Activated CD4-positive, alpha-beta T cell treated with anti-CD3 and anti-CD28 coated beads for 4 hours (primary cell): ENCODE measurements at regions not wholly inside any gene's neighbourhood (a gene's known extent, or its start where the extent isn't known, plus 50 kb on each side); places are given as distances from the start of the nearest gene placed in this dataset.
"Not testable (repeated sequence)": the region's sequence is repeated elsewhere in the genome, so short reads cannot be mapped to it uniquely, and the experiment has no call there.

Experiments
- DNase-seq, 2 donors: peaks; one replicate each; pipeline ENCODE4 v3.0.0-alpha.2; 2020

DNA sequence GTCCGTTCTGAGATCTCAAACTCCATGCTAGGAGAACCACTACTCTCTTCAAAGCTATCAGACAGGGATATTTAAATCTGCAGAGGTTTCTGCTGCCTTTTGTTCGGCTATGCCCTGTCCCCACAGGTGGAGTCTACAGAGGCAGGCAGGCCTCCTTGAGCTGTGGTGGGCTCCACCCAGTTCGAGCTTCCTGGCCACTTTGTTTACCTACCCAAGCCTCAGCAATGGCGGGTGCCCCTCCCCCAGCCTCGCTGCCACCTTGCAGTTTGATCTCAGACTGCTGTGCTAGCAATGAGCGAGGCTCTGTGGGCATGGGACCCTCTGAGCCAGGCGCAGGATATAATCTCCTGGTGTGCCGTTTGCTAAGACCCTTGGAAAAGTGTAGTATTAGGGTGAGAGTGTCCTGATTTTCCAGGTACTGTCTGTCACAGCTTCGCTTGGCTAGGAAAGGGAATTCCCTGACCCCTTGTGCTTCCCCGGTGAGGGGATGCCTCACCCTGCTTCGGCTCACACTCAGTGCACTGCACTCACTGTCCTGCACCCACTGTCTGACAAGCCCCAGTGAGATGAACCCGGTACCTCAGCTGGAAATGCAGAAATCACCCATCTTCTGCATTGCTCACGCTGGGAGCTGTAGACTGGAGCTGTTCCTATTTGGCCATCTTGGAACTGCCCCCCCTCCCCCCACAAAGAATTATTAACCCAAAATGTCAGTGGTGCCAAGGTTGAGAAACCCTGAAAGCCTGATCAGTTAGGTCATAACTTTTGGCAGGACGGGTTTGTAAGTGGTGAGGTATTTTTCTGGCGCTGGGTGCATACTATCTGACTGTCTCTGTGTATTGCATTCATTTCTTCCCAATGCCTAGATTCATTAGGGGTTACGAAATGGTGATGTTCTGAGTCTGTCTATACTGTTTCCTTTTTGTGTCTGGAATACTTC is 181.4 kb downstream of the TEX29 start:
- not testable (repeated sequence) for DNase-seq

- no peak for DNase-seq
These were observed 182.5 kb downstream of the TEX29 start for GRCh38 chr13:111502957-111503356.

- no peak for DNase-seq
These were observed 182.9 kb downstream of the TEX29 start for GRCh38 chr13:111503376-111503775.

DNA sequence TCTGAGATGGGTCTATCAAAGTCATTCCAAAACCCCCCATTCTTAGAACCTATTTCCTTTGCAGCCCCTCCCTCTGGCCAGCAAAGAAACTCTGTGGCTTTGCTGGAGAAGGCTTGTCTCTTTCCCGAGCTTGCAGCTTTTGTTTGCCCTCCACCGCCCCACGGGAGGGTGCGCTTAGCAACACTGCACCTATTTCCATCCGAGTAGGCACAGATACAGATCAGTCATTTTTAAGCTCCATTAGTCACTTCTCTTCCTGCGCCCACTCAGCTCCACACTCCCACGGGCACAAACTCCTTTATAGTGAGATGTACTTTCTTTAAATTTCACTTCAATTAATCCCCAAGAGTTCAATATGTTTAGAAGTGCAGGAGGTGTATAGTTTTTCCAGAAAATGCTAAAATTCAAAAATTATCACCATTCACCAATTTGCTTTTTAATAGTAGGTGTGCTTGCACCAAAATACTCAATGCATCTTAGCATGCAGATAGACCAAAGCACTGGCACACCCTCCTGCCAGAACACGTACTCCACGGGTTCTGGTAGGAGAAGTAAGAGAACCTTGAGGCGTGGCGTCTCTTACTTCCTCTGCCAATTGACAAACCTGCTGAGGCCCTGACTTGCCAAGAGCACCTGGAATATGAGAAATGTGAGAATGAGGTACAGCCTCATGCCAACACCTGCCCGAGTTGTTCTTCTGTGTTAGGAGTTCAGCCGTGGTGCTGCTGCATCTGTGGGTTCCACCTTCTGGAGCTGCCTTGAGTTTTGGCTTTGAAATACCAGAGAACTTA is 183.7 kb downstream of the TEX29 start:
- DNase-seq, result no peak

DNA sequence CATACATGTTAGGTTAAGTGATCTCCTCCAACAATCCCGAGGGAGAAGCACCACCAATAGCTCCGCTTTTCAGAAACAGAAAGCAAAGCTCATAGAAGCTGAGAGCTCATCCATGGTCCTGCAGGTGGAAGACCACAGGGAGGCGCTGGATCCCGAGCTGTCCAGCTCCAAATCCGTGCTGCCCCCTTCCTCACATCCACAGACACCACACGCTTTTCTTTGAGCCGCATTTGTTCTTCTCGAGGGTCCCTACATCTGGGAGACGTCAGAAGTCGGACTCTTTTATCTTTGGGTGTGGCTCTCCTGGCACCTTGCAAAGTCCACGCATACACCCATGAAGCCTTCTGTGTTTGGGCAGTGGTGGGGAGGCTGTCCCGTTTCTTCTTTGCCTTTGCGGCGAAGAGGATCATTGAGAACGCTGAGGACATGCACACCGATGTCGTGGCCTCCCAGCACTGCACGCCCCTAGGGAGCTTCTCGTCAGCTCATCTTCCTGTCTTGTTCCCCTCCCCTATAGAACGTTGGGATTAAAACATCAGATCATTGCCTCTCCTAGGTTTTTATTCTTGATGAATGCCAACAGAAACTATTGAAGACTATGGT is 184.8 kb downstream of the TEX29 start:
- DNase-seq, result no peak

DNA sequence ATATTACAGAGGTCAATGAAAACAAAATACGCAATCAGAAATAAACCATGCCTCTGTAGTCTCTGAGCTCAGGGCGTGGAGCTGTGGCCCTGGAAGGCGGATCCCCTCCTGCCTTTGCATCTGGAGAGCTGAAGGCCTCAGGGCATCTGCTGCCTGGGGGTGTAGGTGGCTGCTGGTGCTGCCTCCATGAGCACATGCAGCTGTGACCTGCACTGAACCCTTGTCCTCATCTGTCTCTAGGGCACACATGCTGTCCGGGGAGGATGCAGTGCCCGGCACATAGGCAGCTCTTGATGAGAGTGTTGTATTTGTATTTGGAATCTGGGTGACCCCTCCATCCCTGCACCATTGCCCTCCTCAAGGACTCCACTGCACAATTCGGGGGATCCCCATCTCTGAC is 185.7 kb downstream of the TEX29 start:
- DNase-seq, result no peak

GRCh38 chr13:111506621-111507020 is 186.2 kb downstream of the TEX29 start:
- no peak for DNase-seq

GRCh38 chr13:111508164-111508870 is 187.9 kb downstream of the TEX29 start:
- DNase-seq, result no peak

DNA sequence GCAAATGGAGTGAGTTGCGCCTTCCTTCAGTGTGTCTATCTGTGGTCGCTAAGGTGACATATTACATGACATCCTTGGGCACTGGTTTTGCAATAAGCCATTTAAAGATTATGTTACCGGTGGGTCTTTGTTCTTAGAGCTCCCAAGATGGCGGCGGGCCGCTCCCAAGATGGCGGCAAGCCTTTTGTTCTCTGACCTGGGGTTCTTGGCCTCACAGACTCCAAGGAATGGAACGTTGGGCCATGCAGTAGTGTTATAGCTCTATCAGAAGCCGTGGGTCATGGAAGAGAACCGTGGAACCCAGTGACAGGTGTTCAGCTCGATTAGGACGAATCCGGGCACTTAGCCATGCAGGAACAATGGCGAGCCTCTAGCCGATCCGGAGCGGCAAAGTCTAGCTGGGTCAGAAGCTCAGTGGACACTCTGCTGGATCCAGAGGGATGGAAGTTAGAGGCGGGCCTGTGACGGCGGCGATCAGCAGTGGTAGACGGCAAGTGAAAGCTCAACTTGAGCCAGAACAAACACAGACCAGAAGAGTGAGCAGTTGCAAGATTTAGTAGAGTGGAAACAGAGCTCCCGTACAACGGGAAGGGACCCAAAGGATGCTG is 188.6 kb downstream of the TEX29 start:
- no peak for DNase-seq

- no peak for DNase-seq
These were observed 190.2 kb downstream of the TEX29 start for GRCh38 chr13:111510502-111511218.

DNA sequence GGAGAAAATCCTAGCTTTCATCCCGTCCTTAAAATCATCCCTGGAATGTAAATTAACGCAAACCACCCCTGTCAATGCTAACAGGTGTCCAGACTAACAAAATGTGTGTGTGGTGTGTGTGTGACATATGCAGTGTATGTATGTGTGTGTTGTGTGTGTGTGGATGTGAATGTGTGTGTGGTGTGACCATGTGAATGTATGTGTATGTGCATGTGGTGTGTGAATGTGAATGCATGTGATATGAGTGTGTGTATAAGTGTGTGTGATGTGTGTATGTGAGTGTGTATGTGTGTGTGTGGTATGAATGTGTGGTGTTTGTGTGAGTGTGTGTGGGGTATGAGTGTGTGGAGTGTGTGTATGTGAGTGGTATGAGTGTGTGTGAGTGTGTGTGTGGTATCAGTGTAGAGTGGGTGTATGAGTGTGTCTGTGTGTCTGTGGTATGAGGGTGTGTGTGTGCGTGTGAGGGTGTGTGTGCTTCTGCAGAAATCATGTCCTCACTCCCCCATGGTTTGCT is 190.8 kb downstream of the TEX29 start:
- no peak for DNase-seq

DNA sequence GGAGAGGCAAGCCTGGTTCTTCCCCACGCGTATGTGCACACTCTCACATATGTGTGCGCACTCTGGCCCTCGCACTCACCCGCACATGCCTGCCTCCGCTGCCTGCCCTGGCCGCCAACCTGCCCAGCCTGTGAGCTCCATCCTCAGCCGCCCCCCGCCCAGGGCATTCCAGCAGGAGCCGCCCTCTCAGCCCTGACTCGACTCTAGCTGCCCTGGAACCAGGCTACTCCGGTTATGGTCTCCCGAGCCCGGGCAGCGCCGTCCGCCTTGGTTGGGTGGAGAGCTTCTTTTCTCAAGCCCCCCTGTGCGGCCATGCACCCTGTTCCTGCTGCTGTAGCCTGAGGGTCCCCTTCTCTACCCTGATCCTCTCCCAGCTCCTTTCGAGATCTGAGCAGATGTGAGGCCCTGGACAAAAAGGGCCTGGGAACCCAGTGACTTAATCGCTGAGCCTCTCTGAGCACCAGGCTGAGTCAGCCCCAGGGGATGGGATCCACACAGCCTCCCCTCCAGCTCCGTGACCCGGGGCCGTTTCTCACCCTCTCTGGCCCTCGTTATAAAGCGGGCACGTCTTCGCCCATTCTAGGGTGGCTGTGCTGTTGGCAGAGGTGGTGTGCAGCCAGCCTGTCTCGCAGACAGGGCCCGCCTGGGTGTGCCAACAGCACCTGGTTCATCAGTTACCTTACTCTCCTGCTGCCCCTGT is 191.5 kb downstream of the TEX29 start:
- no peak for DNase-seq

- no peak for DNase-seq
These were observed 192.3 kb downstream of the TEX29 start for GRCh38 chr13:111512707-111513106.

GRCh38 chr13:111513766-111514609 is 193.5 kb downstream of the TEX29 start:
- DNase-seq, result no peak

DNA sequence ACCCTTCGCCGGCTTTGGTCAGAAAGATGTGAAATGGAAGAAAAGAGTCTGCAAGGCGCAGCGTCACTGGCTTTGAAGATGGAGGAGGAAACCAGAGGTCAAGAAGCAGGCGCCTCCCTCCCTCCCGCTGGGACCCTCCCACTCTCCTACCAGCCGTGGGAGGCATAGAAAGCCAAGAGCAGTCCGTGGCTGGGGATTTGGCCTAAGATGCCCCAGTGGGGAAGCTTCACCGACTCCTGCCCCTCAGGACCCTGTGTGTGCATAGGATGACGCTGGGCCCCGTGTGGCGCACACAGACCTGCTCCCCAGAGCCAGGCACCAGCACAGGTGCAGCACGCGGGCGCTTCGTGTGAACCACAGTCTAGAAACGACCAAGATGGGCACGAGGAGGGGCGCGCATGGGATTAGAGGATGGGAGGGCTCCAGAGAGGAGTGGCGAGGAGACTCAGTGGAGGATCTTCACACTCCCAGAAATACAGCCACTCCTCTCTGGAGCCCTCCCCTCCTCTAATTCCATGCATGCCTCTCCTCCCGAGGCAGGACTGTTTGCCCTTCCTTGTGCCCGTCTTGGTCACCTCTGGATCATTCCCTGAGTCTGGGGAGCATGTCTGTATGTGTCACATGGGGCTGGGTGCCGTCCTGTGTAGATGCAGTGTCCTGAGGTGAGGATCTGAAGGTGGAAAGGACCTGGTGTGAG is 194.3 kb downstream of the TEX29 start:
- DNase-seq, result no peak

DNA sequence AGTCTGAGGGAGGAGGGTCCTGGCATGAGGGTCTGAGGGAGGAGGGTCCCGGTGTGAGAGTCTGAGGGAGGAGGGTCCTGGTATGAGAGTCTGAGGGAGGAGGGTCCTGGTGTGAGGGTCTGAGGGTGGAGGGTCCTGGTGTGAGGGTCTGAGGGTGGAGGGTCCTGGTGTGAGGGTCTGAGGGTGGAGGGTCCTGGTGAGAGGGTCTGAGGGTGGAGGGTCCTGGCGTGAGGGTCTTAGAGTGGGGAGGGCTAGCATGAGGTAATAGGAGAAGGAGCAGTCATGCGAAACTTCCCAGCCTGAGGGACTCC is 194.8 kb downstream of the TEX29 start:
- no peak for DNase-seq

GRCh38 chr13:111515635-111516034 is 195.2 kb downstream of the TEX29 start:
- no peak for DNase-seq

DNA sequence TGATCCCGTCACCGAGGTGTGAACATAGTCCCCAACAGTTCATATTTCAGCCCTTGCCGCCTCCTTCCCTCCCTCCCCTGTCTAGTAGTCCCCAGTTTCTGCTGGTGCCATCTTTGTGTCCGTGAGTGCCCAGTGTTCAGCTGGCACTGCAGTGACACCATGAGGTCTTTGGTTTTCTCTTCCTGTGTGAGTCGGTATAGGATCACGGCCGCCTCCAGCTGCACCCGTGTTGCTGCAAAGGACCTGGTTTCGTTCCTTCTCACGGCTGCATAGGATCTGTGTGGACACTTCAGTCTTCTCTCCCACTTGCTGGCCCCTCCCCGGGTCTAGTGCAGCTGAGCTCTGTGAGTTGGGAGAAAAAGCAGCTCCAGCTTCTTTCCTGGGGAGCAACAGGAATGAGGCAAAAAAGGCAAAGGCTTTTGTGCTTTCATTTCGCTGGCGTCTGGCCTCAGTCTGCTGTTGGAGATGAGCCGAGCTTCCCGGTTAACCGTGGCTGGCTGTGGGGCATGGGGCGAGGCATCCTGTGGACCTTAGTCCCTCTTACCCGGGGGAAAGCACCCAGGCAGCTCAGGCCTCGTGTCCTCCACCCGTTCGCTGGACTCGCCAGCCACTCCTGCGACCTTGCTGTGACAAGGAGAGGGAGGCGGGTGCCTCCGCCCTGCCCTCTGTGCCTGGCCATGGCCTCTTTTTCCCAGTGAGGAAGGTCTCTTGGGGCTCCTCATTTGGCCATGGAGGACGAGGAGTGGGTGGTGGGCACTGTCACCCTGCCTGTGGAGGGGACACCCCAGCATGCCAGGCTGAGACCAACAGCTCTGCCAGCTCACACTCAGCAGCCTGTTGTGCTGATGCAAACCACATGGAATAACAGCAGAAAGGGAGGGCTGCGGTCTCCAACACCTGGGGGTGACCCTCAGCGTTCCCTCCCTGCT is 196.5 kb downstream of the TEX29 start:
- DNase-seq, result no peak
